Osteocyte (in vitro differentiated cells): ENCODE measurements at regions not wholly inside any gene's neighbourhood (a gene's known extent, or its start where the extent isn't known, plus 50 kb on each side); places are given as distances from the start of the nearest gene placed in this dataset.

ENCODE experiments used
- DNase-seq: peaks from one replicate; pipeline ENCODE4 v3.0.0; 2021; ENCODE audit warnings: mixed read lengths; ENCODE audit not compliant: unreplicated experiment; ENCODE audit errors: extremely low spot score
- H3K27ac Mint-ChIP-seq: one replicate; pipeline ENCODE4 v1.8.0; 2021; ENCODE audit warnings: mild to moderate bottlenecking, mixed read lengths; ENCODE audit not compliant: unreplicated experiment
- H3K27me3 Mint-ChIP-seq: one replicate; pipeline ENCODE4 v1.8.0; 2021; ENCODE audit warnings: mixed read lengths; ENCODE audit not compliant: unreplicated experiment
- H3K36me3 Mint-ChIP-seq: one replicate; pipeline ENCODE4 v1.8.0; 2021; ENCODE audit warnings: mixed read lengths; ENCODE audit not compliant: unreplicated experiment
- H3K4me1 Mint-ChIP-seq: one replicate; pipeline ENCODE4 v1.8.0; 2021; ENCODE audit warnings: mixed read lengths; ENCODE audit not compliant: unreplicated experiment
- H3K4me3 Mint-ChIP-seq: one replicate; pipeline ENCODE4 v1.8.0; 2021; ENCODE audit warnings: mild to moderate bottlenecking, moderate library complexity, mixed read lengths; ENCODE audit not compliant: unreplicated experiment
- H3K9me3 Mint-ChIP-seq: one replicate; pipeline ENCODE4 v1.8.0; 2021; ENCODE audit warnings: mixed read lengths; ENCODE audit not compliant: unreplicated experiment
- CTCF ChIP-seq: fragments of 200-600 bp; sonication (generic); IDR thresholded peaks from 2 replicates; pipeline ENCODE4 v1.5.0; 2021; ENCODE audit warnings: antibody characterized with exemption, mild to moderate bottlenecking, moderate library complexity

GRCh38 chr10:8637640-8638039 is 583.2 kb downstream of the GATA3 start:
- Mint-ChIP-seq H3K27ac (no peak overlapping the region), H3K9me3 (peaks cover 53% of the 10 kb centered on the region), H3K27me3 (no peaks in the 10 kb centered on the region), H3K36me3 (no peaks in the 10 kb centered on the region), H3K4me3 (no peak overlapping the region), H3K4me1 (no peaks in the 10 kb centered on the region)
- DNase-seq, result no peak
- no peak for TF ChIP-seq CTCF

- H3K4me1 Mint-ChIP-seq, result no peaks in the 10 kb centered on the region
- H3K27ac Mint-ChIP-seq, result no peak overlapping the region
- no peaks in the 10 kb centered on the region for H3K27me3 Mint-ChIP-seq
- H3K9me3 Mint-ChIP-seq, result peaks cover 51% of the 10 kb centered on the region
- TF ChIP-seq CTCF, result no peak
- DNase-seq, result no peak
- no peaks in the 10 kb centered on the region for H3K36me3 Mint-ChIP-seq
- no peak overlapping the region for H3K4me3 Mint-ChIP-seq
Observed at GRCh38 chr10:8638088-8638672, 583.7 kb downstream of the GATA3 start.

- Mint-ChIP-seq H3K4me1 (no peaks in the 10 kb centered on the region), H3K27me3 (no peaks in the 10 kb centered on the region), H3K36me3 (no peaks in the 10 kb centered on the region), H3K4me3 (no peak overlapping the region), H3K9me3 (peaks cover 45% of the 10 kb centered on the region), H3K27ac (no peak overlapping the region)
- no peak for TF ChIP-seq CTCF
- no peak for DNase-seq
Observed at GRCh38 chr10:8639486-8640185, 585.1 kb downstream of the GATA3 start.

- no peak overlapping the region for H3K27ac Mint-ChIP-seq
- H3K9me3 Mint-ChIP-seq, result peaks cover 47% of the 10 kb centered on the region
Observed at GRCh38 chr10:8640301-8640700, 585.8 kb downstream of the GATA3 start.

More at GRCh38 chr10:8640301-8640700, 585.8 kb downstream of the GATA3 start:
- Mint-ChIP-seq H3K36me3 (no peaks in the 10 kb centered on the region), H3K4me3 (no peak overlapping the region), H3K27me3 (no peaks in the 10 kb centered on the region), H3K4me1 (no peaks in the 10 kb centered on the region)
- TF ChIP-seq CTCF, result no peak
- no peak for DNase-seq
